SH-SY5Y (cell line): ENCODE measurements at regions not wholly inside any gene's neighbourhood (a gene's known extent, or its start where the extent isn't known, plus 50 kb on each side); places are given as distances from the start of the nearest gene placed in this dataset.

ENCODE experiments used
- GATA2 ChIP-seq: IDR thresholded peaks from 2 replicates; pipeline ENCODE4 v1.6.1; 2011; ENCODE audit warnings: mild to moderate bottlenecking, low read depth, low read length
- GATA3 ChIP-seq: IDR thresholded peaks from 2 replicates; pipeline ENCODE4 v1.6.1; 2011; ENCODE audit warnings: low read depth, mild to moderate bottlenecking, low read length, moderate library complexity

DNA sequence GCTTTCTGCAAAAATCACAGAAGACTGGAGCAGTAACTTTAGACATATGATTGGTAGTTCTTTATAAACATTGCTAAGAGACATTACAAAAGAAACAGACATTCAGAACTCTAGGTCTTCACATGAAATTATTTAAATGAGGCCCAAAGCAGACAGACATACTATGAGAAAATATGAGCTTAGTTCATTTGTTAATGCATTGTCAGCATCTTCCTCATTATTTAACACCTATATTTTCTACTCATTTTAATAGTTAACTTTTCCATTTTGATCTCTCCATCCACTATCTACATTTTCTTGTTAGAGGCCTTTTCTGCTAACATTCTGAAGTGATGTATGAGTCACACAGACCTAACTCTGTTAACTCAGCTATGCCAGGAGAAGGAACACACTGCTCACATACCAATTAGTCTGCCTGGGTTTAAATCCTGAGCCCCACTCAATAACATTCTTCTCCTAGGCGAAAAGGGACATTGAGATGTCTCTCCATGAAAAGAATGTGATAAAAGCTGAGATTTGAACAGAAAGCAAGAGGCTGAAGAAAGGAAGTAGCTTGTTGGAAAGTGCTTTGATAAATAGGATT, 400.3 kb upstream of the PKDCC start:
- TF ChIP-seq GATA2 = no peak
- TF ChIP-seq GATA3 = no peak
